A673 (cell line): ENCODE measurements at regions not wholly inside any gene's neighbourhood (a gene's known extent, or its start where the extent isn't known, plus 50 kb on each side); places are given as distances from the start of the nearest gene placed in this dataset.
"Not testable (repeated sequence)": the region's sequence is repeated elsewhere in the genome, so short reads cannot be mapped to it uniquely, and the experiment has no call there.

Experiments used
- BruUV-seq: library from RNA; stranded (reverse); fragments of 400-500 nt; replicated peaks from 2 replicates; lab custom pipeline; 2021; lab: Mats Ljungman, UMichigan
- CTCF ChIA-PET: fragments of 300-600 bp; sonication (Branson Sonifier 250); formaldehyde crosslinking; loops from one replicate; lab custom pipeline; 2022; ENCODE audit warnings: antibody characterized with exemption; lab: Charles Lee
- POLR2A ChIA-PET: fragments of 300-600 bp; sonication (Branson Sonifier 250); formaldehyde crosslinking; loops from one replicate; lab custom pipeline; 2022; ENCODE audit warnings: antibody characterized with exemption; ENCODE audit not compliant: low non-redundant PET; lab: Charles Lee
- DNase-seq: peaks from one replicate; pipeline ENCODE4 v3.0.0-alpha.2; 2015; ENCODE audit warnings: low spot score
- H3K27ac ChIP-seq: fragments of 200-600 bp; sonication (generic); 2 replicates; pipeline ENCODE4 v1.5.1; 2016; ENCODE audit warnings: mixed run types, low read depth, mild to moderate bottlenecking, mixed read lengths, antibody characterized with exemption, low read length; ENCODE audit not compliant: poor library complexity, severe bottlenecking
- H3K27me3 ChIP-seq: fragments of 200-600 bp; sonication (generic); replicated peaks from 2 replicates; pipeline ENCODE4 v1.6.1; 2017; ENCODE audit warnings: mixed run types, low read depth, mild to moderate bottlenecking, mixed read lengths, antibody characterized with exemption, low read length; ENCODE audit not compliant: insufficient read depth, poor library complexity
- H3K36me3 ChIP-seq: fragments of 200-600 bp; sonication (generic); 2 replicates; pipeline ENCODE4 v1.6.1; 2016; ENCODE audit warnings: mixed run types, mild to moderate bottlenecking, mixed read lengths, antibody characterized with exemption, low read length; ENCODE audit not compliant: insufficient read depth, poor library complexity, severe bottlenecking
- H3K4me1 ChIP-seq: fragments of 200-600 bp; sonication (generic); 2 replicates; pipeline ENCODE4 v1.6.1; 2017; ENCODE audit warnings: mixed run types, mild to moderate bottlenecking, mixed read lengths, antibody characterized with exemption, low read length; ENCODE audit not compliant: insufficient read depth, poor library complexity, severe bottlenecking
- H3K4me3 ChIP-seq: fragments of 200-600 bp; sonication (generic); 2 replicates; pipeline ENCODE4 v1.5.1; 2016; ENCODE audit warnings: low read depth, mixed run types, mild to moderate bottlenecking, mixed read lengths, low read length; ENCODE audit not compliant: poor library complexity, severe bottlenecking
- H3K9me3 ChIP-seq: fragments of 200-600 bp; sonication (generic); 2 replicates; pipeline ENCODE4 v1.6.1; 2016; ENCODE audit warnings: mixed run types, low read depth, mild to moderate bottlenecking, mixed read lengths, antibody characterized with exemption, low read length; ENCODE audit not compliant: poor library complexity, severe bottlenecking
- EZH2 ChIP-seq: fragments of 200-600 bp; sonication (generic); IDR thresholded peaks from 2 replicates; pipeline ENCODE4 v1.6.1; 2017; ENCODE audit warnings: borderline replicate concordance, low read depth, mild to moderate bottlenecking, mixed read lengths, antibody characterized with exemption, low read length; ENCODE audit not compliant: poor library complexity, severe bottlenecking
- intact Hi-C: fragments of 100-400 bp; cut with micrococcal nuclease; formaldehyde crosslinking; loops from one replicate; pipeline ENCODE4 v1.10.0; 2022; ENCODE audit not compliant: unreplicated experiment
- TF ChIP-seq, protein P1 (sequence below): fragments of 300-800, 200-600 bp; sonication (generic); conservative IDR thresholded peaks from 2 replicates; pipeline ENCODE4 v1.5.1; 2017; ENCODE audit warnings: low read depth, mild to moderate bottlenecking, antibody characterized with exemption, low read length, moderate library complexity, mixed read lengths

DNA sequence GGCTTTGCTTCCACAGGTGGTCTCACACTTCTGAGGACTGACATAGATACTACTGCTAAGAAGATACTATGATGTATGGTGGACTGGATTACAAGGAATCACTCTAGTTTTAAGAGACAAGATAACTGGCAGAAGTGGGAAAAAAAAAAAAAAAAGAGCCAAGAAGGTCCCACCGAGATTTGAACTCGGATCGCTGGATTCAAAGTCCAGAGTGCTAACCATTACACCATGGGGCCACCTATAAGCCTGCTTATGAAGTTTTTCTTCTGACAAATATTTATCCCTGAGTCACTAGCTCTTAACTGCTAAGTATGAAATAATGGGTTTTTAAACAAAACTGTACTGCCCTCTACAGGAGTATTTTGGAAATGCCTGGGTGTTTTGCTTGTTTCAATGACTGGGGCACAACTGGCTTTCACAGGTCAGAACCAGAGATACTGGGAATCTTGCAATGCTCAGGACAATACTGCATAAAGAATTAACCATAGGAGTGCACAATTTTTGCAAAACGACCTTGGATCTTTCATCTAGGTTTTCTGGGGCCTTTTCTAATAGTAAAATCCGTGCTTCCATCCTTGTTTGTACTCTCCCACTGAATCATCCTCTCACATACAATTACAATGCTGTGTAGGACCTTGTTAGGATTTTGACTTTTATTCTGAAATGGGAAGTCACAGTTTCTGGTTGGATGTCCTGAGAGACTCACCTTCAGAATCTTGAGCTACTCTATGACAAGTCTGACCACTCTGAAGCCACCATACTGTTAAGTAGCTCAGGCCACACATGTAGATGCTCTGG, 116.3 kb downstream of the OR2B2 start:
- intact Hi-C loops = no loop called here
- Histone ChIP-seq H3K36me3 (no peaks in the 10 kb centered on the region), H3K27ac (no peak overlapping the region), H3K27me3 (no peaks in the 10 kb centered on the region), H3K4me1 (no peaks in the 10 kb centered on the region), H3K4me3 (no peak overlapping the region), H3K9me3 (no peaks in the 10 kb centered on the region)
- ChIA-PET POLR2A (interaction anchor here (0.7 kb wide), 2 partner anchors 14 to 24 kb away, joined by 6 to 20 read pairs; no protein-coding TSS in a partner anchor), CTCF (interaction anchor here (0.6 to 1.5 kb wide), 6 partner anchors 23 to 1521 kb away, joined by 3 to 10 read pairs (median 4); a partner anchor contains a TSS)
- BruUV-seq = no TSS peak
- TF ChIP-seq EZH2 = no peak
- TF ChIP-seq, protein P1, sequence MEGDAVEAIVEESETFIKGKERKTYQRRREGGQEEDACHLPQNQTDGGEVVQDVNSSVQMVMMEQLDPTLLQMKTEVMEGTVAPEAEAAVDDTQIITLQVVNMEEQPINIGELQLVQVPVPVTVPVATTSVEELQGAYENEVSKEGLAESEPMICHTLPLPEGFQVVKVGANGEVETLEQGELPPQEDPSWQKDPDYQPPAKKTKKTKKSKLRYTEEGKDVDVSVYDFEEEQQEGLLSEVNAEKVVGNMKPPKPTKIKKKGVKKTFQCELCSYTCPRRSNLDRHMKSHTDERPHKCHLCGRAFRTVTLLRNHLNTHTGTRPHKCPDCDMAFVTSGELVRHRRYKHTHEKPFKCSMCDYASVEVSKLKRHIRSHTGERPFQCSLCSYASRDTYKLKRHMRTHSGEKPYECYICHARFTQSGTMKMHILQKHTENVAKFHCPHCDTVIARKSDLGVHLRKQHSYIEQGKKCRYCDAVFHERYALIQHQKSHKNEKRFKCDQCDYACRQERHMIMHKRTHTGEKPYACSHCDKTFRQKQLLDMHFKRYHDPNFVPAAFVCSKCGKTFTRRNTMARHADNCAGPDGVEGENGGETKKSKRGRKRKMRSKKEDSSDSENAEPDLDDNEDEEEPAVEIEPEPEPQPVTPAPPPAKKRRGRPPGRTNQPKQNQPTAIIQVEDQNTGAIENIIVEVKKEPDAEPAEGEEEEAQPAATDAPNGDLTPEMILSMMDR = peak; percentile 76
- peak; percentile 93 for DNase-seq

DNA sequence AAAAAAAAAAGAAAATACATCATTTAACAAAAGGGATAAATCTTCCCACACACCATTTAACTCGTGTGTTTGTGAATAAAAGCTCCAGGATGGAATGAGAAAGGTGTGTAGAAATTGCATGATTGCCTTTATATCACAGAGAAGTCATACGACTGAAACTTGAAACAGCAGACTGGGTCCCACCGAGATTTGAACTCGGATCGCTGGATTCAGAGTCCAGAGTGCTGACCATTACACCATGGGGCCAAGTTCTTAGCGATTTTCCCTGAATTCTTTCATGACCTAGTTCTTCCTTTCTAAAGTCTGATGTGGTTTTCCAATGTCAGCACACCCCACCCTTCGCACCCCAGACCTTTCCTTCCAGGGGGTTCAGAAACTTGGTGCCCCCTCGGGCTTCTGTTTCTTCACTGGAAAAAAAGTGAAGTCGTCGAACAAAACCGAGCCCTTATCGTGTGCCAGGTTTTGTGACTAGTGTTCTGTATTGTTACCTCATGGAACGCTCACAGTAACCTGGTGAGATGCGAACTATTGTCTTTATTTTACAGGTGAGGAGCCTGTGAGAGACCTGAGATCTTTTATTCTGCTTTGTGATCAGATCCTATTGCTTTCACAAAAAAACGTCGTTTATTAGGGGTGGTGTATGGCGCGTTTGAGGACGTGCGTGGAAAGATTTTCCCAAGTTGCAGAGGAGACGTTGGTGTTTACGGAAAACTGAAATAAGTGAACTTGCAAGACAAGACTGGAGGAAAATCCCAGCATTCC, 120.8 kb downstream of the OR2B2 start:
- Histone ChIP-seq H3K9me3 (no peaks in the 10 kb centered on the region), H3K4me1 (no peaks in the 10 kb centered on the region), H3K27ac (peak overlapping the region; percentile 49), H3K4me3 (peak overlapping the region; percentile 64), H3K36me3 (no peaks in the 10 kb centered on the region), H3K27me3 (no peaks in the 10 kb centered on the region)
- POLR2A ChIA-PET = interaction anchor here (0.6 kb wide), 1 partner anchor 27 kb away, joined by 6 read pairs; no protein-coding TSS in a partner anchor
- no peak for TF ChIP-seq EZH2
- TF ChIP-seq, protein P1 = no peak
- CTCF ChIA-PET = no interaction called here
- intact Hi-C loops = no loop called here
- DNase-seq = peak; percentile 89
- BruUV-seq = no TSS peak

DNA sequence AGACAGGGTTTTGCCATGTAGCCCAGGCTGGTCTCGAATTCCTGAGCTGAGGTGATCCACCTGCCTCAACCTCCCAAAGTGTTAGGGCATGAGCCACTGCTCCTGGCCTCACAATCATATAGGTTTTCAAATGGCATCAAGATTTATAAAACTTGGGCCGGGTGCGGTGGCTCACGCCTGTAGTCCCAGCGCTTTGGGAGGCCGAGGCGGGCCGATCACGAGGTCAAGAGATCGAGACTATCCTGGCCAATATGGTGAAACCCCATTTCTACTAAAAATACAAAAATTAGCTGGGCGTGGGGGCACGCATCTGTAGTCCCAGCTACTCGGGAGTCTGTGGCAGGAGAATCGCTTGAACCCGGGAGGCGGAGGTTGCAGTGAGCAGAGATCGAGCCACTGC, 123.8 kb downstream of the OR2B2 start:
- DNase-seq, BruUV-seq, H3K9me3 ChIP-seq, H3K27me3 ChIP-seq, CTCF ChIA-PET, H3K36me3 ChIP-seq, POLR2A ChIA-PET, H3K27ac ChIP-seq, intact Hi-C loops, H3K4me1 ChIP-seq, H3K4me3 ChIP-seq: not testable (repeated sequence)
